OCI-LY1 (cell line): ENCODE measurements at regions not wholly inside any gene's neighbourhood (a gene's known extent, or its start where the extent isn't known, plus 50 kb on each side); places are given as distances from the start of the nearest gene placed in this dataset.

Experiments
- EZH2 ChIP-seq: fragments of 200-600 bp; sonication (generic), shearing (Covaris generic); IDR thresholded peaks from 2 replicates; pipeline ENCODE4 v1.8.0; 2017; ENCODE audit warnings: borderline replicate concordance, mixed run types, mild to moderate bottlenecking, antibody characterized with exemption, low read length, moderate library complexity, mixed read lengths
- TF ChIP-seq, protein P1 (sequence below): fragments of 200-600 bp; sonication (generic), shearing (Covaris generic); IDR thresholded peaks from 2 replicates; pipeline ENCODE4 v1.5.1; 2017; ENCODE audit warnings: mild to moderate bottlenecking, antibody characterized with exemption, low read length, moderate library complexity, mixed read lengths

GRCh38 chr1:103259982-103260381, 151.7 kb upstream of the COL11A1 start:
- TF ChIP-seq, protein P1, sequence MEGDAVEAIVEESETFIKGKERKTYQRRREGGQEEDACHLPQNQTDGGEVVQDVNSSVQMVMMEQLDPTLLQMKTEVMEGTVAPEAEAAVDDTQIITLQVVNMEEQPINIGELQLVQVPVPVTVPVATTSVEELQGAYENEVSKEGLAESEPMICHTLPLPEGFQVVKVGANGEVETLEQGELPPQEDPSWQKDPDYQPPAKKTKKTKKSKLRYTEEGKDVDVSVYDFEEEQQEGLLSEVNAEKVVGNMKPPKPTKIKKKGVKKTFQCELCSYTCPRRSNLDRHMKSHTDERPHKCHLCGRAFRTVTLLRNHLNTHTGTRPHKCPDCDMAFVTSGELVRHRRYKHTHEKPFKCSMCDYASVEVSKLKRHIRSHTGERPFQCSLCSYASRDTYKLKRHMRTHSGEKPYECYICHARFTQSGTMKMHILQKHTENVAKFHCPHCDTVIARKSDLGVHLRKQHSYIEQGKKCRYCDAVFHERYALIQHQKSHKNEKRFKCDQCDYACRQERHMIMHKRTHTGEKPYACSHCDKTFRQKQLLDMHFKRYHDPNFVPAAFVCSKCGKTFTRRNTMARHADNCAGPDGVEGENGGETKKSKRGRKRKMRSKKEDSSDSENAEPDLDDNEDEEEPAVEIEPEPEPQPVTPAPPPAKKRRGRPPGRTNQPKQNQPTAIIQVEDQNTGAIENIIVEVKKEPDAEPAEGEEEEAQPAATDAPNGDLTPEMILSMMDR: no peak
- TF ChIP-seq EZH2: no peak
